HEK293 (cell line): ENCODE measurements at regions not wholly inside any gene's neighbourhood (a gene's known extent, or its start where the extent isn't known, plus 50 kb on each side); places are given as distances from the start of the nearest gene placed in this dataset.

Source experiments
- CTCF ChIA-PET: fragments of 350-600 bp; formaldehyde crosslinking; extraction: SDS; loops from one replicate; lab custom pipeline; 2021; ENCODE audit warnings: antibody characterized with exemption; lab: Yijun Ruan, JAX
- POLR2A ChIA-PET: fragments of 300-600 bp; formaldehyde crosslinking; extraction: SDS; loops from one replicate; lab custom pipeline; 2020; ENCODE audit warnings: antibody characterized with exemption, inconsistent platforms; lab: Yijun Ruan, JAX
- H3K27ac ChIP-seq: fragments of 200-500 bp; sonication (Bioruptor generic); 2 replicates; pipeline ENCODE4 v1.5.1; 2014; ENCODE audit warnings: low read depth, low read length, control low read depth, inconsistent platforms; ENCODE audit errors: extremely low read depth
- H3K36me3 ChIP-seq, 2 experiments: fragments of 200-500 bp in 1 of 2; sonication (Bioruptor generic) in 1 of 2; 1 replicate in 1 of 2; 2 replicates in 1 of 2; pipeline ENCODE4 v1.5.1; 2014 to 2017; ENCODE audit warnings: inconsistent platforms in 2 of 2, low read length in 2 of 2; ENCODE audit not compliant: control insufficient read depth in 2 of 2, insufficient read depth in 1 of 2
- H3K4me1 ChIP-seq: fragments of 200-500 bp; sonication (Bioruptor generic); 2 replicates; pipeline ENCODE4 v1.5.1; 2014; ENCODE audit warnings: mild to moderate bottlenecking, low read length, inconsistent platforms; ENCODE audit not compliant: control insufficient read depth, insufficient read depth
- H3K4me3 ChIP-seq: 2 replicates; pipeline ENCODE4 v1.5.1; 2011; ENCODE audit warnings: low read depth, mild to moderate bottlenecking, control low read depth, low read length, moderate library complexity
- H3K9me3 ChIP-seq: fragments of 200-500 bp; sonication (Bioruptor generic); 2 replicates; pipeline ENCODE4 v1.5.1; 2014; ENCODE audit warnings: low read depth, low read length, inconsistent platforms; ENCODE audit not compliant: control insufficient read depth, insufficient read depth
- MYNN ChIP-seq: fragments of 450-650 bp; formaldehyde crosslinking; IDR thresholded peaks from 2 replicates; pipeline ENCODE4 v1.5.1; 2016; ENCODE audit warnings: missing biosample characterization, missing genetic modification characterization, borderline replicate concordance
- PRDM1 ChIP-seq: fragments of 450-650 bp; formaldehyde crosslinking; IDR thresholded peaks from 2 replicates; pipeline ENCODE4; 2016; ENCODE audit warnings: missing biosample characterization, missing genetic modification characterization
- REPIN1 ChIP-seq: fragments of 450-650 bp; formaldehyde crosslinking; IDR thresholded peaks from 2 replicates; pipeline ENCODE4 v1.5.1; 2017; ENCODE audit warnings: missing biosample characterization, missing genetic modification characterization, low read depth
- ZBTB17 ChIP-seq: fragments of 450-650 bp; formaldehyde crosslinking; IDR thresholded peaks from 2 replicates; pipeline ENCODE4 v1.5.1; 2016; ENCODE audit warnings: missing biosample characterization, missing genetic modification characterization
- ZNF121 ChIP-seq: fragments of 450-650 bp; formaldehyde crosslinking; IDR thresholded peaks from 2 replicates; pipeline ENCODE4 v1.5.1; 2016; ENCODE audit warnings: missing biosample characterization, missing genetic modification characterization
- ZNF132 ChIP-seq: fragments of 450-650 bp; formaldehyde crosslinking; IDR thresholded peaks from 2 replicates; pipeline ENCODE4 v1.5.1; 2017; ENCODE audit warnings: missing biosample characterization, missing genetic modification characterization, borderline replicate concordance
- ZNF138 ChIP-seq: fragments of 450-650 bp; formaldehyde crosslinking; IDR thresholded peaks from 2 replicates; pipeline ENCODE4 v1.5.1; 2016; ENCODE audit warnings: missing biosample characterization, missing genetic modification characterization, borderline replicate concordance
- ZNF174 ChIP-seq: fragments of 450-650 bp; formaldehyde crosslinking; IDR thresholded peaks from 2 replicates; pipeline ENCODE4 v1.5.0; 2017; ENCODE audit warnings: missing biosample characterization, mild to moderate bottlenecking, missing genetic modification characterization
- ZNF23 ChIP-seq: fragments of 450-650 bp; formaldehyde crosslinking; IDR thresholded peaks from 2 replicates; pipeline ENCODE4 v1.5.1; 2016; ENCODE audit warnings: missing biosample characterization, missing genetic modification characterization, borderline replicate concordance
- ZNF335 ChIP-seq: fragments of 450-650 bp; formaldehyde crosslinking; conservative IDR thresholded peaks from 2 replicates; pipeline ENCODE4 v1.5.1; 2016; ENCODE audit warnings: missing biosample characterization, missing genetic modification characterization
- ZNF404 ChIP-seq: fragments of 450-650 bp; formaldehyde crosslinking; IDR thresholded peaks from 2 replicates; pipeline ENCODE4 v1.5.1; 2017; ENCODE audit warnings: missing biosample characterization, missing genetic modification characterization
- ZNF530 ChIP-seq: fragments of 450-650 bp; formaldehyde crosslinking; IDR thresholded peaks from 2 replicates; pipeline ENCODE4 v1.5.1; 2016; ENCODE audit warnings: low read depth, missing biosample characterization, missing genetic modification characterization
- ZNF560 ChIP-seq: fragments of 450-650 bp; formaldehyde crosslinking; IDR thresholded peaks from 2 replicates; pipeline ENCODE4 v1.5.1; 2017; ENCODE audit warnings: missing biosample characterization, missing genetic modification characterization, borderline replicate concordance
- ZXDB ChIP-seq: fragments of 450-650 bp; formaldehyde crosslinking; IDR thresholded peaks from 2 replicates; pipeline ENCODE4 v1.5.1; 2016; ENCODE audit warnings: missing biosample characterization, missing genetic modification characterization
- TF ChIP-seq, protein P1 (sequence below): fragments of 450-650 bp; formaldehyde crosslinking; conservative IDR thresholded peaks from 2 replicates; pipeline ENCODE4 v1.5.1; 2016; ENCODE audit warnings: low read depth, missing biosample characterization, missing genetic modification characterization
- TF ChIP-seq, protein P2 (sequence below): fragments of 450-650 bp; formaldehyde crosslinking; IDR thresholded peaks from 2 replicates; pipeline ENCODE4 v1.5.1; 2016; ENCODE audit warnings: missing biosample characterization, missing genetic modification characterization
- TF ChIP-seq, protein P3 (sequence below): fragments of 450-650 bp; formaldehyde crosslinking; IDR thresholded peaks from 2 replicates; pipeline ENCODE4 v1.5.1; 2016; ENCODE audit warnings: missing biosample characterization, missing genetic modification characterization
- TF ChIP-seq, protein P4 (sequence below): fragments of 450-650 bp; formaldehyde crosslinking; IDR thresholded peaks from 2 replicates; pipeline ENCODE4 v1.5.1; 2016; ENCODE audit warnings: missing biosample characterization, missing genetic modification characterization
- TF ChIP-seq, protein P5 (sequence below): fragments of 450-650 bp; formaldehyde crosslinking; IDR thresholded peaks from 2 replicates; pipeline ENCODE4 v1.5.1; 2017; ENCODE audit warnings: missing biosample characterization, missing genetic modification characterization

DNA sequence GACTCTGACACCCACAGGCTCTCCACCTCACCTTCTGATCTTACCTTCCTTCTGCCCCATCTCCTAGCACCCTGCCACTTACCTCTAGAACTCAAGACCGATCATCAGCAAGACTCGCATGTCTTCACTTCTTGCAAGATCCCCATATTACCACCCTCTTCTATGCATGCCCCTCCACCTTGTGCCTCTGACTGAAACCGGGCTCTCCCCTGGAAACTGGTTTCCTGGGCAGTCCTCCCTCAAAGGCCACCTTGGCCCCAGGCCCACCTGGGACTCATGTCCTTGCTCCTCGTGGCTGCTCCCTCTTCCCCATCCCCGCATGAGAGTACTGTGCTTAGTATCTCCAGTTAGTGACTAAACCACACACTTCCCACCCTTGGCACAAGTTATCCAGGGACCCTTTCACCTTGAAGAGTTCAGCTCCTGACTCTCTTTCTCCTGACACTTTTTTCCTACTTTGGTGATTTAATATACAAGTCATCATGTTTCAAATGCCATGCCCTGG is 136.7 kb downstream of the SPATA19 start:
- no peak for TF ChIP-seq ZNF132 (tag by site-specific recombination)
- TF ChIP-seq ZNF335 (tag by site-specific recombination): no peak
- TF ChIP-seq, protein P1, sequence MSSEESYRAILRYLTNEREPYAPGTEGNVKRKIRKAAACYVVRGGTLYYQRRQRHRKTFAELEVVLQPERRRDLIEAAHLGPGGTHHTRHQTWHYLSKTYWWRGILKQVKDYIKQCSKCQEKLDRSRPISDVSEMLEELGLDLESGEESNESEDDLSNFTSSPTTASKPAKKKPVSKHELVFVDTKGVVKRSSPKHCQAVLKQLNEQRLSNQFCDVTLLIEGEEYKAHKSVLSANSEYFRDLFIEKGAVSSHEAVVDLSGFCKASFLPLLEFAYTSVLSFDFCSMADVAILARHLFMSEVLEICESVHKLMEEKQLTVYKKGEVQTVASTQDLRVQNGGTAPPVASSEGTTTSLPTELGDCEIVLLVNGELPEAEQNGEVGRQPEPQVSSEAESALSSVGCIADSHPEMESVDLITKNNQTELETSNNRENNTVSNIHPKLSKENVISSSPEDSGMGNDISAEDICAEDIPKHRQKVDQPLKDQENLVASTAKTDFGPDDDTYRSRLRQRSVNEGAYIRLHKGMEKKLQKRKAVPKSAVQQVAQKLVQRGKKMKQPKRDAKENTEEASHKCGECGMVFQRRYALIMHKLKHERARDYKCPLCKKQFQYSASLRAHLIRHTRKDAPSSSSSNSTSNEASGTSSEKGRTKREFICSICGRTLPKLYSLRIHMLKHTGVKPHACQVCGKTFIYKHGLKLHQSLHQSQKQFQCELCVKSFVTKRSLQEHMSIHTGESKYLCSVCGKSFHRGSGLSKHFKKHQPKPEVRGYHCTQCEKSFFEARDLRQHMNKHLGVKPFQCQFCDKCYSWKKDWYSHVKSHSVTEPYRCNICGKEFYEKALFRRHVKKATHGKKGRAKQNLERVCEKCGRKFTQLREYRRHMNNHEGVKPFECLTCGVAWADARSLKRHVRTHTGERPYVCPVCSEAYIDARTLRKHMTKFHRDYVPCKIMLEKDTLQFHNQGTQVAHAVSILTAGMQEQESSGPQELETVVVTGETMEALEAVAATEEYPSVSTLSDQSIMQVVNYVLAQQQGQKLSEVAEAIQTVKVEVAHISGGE (tag by site-specific recombination): no peak
- TF ChIP-seq ZNF174: no peak
- TF ChIP-seq ZBTB17 (tag by site-specific recombination): no peak
- TF ChIP-seq, protein P2, sequence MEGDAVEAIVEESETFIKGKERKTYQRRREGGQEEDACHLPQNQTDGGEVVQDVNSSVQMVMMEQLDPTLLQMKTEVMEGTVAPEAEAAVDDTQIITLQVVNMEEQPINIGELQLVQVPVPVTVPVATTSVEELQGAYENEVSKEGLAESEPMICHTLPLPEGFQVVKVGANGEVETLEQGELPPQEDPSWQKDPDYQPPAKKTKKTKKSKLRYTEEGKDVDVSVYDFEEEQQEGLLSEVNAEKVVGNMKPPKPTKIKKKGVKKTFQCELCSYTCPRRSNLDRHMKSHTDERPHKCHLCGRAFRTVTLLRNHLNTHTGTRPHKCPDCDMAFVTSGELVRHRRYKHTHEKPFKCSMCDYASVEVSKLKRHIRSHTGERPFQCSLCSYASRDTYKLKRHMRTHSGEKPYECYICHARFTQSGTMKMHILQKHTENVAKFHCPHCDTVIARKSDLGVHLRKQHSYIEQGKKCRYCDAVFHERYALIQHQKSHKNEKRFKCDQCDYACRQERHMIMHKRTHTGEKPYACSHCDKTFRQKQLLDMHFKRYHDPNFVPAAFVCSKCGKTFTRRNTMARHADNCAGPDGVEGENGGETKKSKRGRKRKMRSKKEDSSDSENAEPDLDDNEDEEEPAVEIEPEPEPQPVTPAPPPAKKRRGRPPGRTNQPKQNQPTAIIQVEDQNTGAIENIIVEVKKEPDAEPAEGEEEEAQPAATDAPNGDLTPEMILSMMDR: no peak
- no peak for TF ChIP-seq ZXDB (tag by site-specific recombination)
- TF ChIP-seq, protein P3, sequence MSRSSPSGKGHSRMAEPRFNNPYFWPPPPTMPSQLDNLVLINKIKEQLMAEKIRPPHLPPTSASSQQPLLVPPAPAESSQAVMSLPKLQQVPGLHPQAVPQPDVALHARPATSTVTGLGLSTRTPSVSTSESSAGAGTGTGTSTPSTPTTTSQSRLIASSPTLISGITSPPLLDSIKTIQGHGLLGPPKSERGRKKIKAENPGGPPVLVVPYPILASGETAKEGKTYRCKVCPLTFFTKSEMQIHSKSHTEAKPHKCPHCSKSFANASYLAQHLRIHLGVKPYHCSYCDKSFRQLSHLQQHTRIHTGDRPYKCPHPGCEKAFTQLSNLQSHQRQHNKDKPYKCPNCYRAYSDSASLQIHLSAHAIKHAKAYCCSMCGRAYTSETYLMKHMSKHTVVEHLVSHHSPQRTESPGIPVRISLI (tag by site-specific recombination): no peak
- TF ChIP-seq, protein P4, sequence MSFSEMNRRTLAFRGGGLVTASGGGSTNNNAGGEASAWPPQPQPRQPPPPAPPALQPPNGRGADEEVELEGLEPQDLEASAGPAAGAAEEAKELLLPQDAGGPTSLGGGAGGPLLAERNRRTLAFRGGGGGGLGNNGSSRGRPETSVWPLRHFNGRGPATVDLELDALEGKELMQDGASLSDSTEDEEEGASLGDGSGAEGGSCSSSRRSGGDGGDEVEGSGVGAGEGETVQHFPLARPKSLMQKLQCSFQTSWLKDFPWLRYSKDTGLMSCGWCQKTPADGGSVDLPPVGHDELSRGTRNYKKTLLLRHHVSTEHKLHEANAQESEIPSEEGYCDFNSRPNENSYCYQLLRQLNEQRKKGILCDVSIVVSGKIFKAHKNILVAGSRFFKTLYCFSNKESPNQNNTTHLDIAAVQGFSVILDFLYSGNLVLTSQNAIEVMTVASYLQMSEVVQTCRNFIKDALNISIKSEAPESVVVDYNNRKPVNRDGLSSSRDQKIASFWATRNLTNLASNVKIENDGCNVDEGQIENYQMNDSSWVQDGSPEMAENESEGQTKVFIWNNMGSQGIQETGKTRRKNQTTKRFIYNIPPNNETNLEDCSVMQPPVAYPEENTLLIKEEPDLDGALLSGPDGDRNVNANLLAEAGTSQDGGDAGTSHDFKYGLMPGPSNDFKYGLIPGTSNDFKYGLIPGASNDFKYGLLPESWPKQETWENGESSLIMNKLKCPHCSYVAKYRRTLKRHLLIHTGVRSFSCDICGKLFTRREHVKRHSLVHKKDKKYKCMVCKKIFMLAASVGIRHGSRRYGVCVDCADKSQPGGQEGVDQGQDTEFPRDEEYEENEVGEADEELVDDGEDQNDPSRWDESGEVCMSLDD: no peak
- no peak for TF ChIP-seq ZNF23 (tag by site-specific recombination)
- TF ChIP-seq ZNF121 (tag by site-specific recombination): no peak
- H3K4me3 ChIP-seq: no peak overlapping the region
- no peaks in the 10 kb centered on the region for H3K4me1 ChIP-seq
- ChIA-PET CTCF (no interaction called here), POLR2A (no interaction called here)
- no peaks in the 10 kb centered on the region for H3K9me3 ChIP-seq
- no peak overlapping the region for H3K27ac ChIP-seq
- no peaks in the 10 kb centered on the region for H3K36me3 ChIP-seq

DNA sequence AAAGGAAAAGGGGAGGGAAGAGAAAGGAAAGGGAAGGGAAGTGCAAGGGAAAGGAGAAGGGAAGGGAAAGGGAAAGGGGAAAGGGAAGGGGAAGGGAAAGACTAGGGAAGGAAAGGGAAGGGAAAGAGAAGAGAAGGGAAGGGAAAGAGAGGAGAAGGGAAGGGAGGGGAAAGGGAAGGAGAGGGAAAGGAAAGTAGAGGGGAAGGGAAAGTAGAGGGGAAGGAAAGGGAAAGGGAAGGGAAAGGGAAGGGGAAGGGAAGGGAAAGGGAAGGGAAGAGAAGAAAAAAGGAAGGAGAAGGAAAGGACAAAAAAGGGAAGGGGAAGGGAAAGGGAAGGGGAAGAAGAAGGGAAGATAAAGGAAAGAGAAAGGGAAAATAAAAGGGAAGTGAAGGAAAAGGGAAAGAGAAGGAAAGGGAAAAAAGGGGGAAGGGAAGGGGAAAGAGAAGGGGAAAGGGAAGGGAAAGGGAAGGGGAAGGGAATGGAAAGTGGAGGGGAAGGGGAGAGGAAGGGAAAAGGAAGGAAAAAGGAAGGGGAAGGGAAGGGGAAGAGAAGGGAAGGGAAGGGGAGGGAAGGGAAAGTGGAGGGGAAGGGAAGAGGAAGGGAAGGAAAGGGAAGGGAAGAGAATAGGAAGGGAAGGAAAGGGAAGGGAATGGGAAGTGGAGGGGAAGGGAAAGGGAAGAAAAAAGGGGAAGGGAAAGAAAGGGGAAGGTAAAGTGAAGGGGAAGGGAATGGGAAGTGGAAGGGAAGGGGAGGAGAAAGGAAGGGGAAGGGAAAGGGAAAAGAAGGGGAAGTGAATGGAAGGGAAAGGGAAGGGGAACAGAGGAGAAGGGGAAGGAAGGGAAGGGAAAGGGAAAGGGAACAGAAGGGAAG is 138.2 kb downstream of the SPATA19 start:
- Histone ChIP-seq H3K36me3 (no peaks in the 10 kb centered on the region), H3K4me1 (no peaks in the 10 kb centered on the region), H3K27ac (no peak overlapping the region), H3K9me3 (no peaks in the 10 kb centered on the region), H3K4me3 (no peak overlapping the region)
- POLR2A ChIA-PET: no interaction called here
- CTCF ChIA-PET: no interaction called here
- TF ChIP-seq MYNN: no peak
- TF ChIP-seq, protein P5, sequence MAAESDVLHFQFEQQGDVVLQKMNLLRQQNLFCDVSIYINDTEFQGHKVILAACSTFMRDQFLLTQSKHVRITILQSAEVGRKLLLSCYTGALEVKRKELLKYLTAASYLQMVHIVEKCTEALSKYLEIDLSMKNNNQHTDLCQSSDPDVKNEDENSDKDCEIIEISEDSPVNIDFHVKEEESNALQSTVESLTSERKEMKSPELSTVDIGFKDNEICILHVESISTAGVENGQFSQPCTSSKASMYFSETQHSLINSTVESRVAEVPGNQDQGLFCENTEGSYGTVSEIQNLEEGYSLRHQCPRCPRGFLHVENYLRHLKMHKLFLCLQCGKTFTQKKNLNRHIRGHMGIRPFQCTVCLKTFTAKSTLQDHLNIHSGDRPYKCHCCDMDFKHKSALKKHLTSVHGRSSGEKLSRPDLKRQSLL (tag by site-specific recombination): no peak
- peak; percentile 98 for TF ChIP-seq PRDM1 (tag by site-specific recombination)
- TF ChIP-seq REPIN1: no peak
- no peak for TF ChIP-seq ZNF404
- TF ChIP-seq ZNF138 (tag by site-specific recombination): no peak
- TF ChIP-seq ZNF530 (tag by site-specific recombination): 0 out of 2 replicates have a peak, but pooled peaks have one; percentile 14
- TF ChIP-seq ZNF560 (tag by site-specific recombination): no peak
